ENCODE measurements at regions not wholly inside any gene's neighbourhood (a gene's known extent, or its start where the extent isn't known, plus 50 kb on each side); places are given as distances from the start of the nearest gene placed in this dataset.

GRCh38 chr20:50345712-50346373 lies 155.2 kb downstream of the CEBPB start:
- no peak for ATAC-seq
- H3K9me3 ChIP-seq (ENCODE audit: low read length) = no peaks in the 10 kb centered on the region
- no peaks in the 10 kb centered on the region for H3K36me3 ChIP-seq (ENCODE audit: low read depth, low read length)
- no peak overlapping the region for H3K4me3 ChIP-seq (ENCODE audit: low read length)
- peak overlapping the region; percentile 8; the same call in 1 of the 2 replicates for H2AFZ ChIP-seq (ENCODE audit: low read length)
- no peaks in the 10 kb centered on the region for H3K27me3 ChIP-seq (ENCODE audit: low read length)
- H3K9ac ChIP-seq (ENCODE audit: low read length) = no peak overlapping the region
- peak overlapping the region; percentile 15; the same call in 1 of the 2 replicates for H3K27ac ChIP-seq (ENCODE audit: low read length)
- ChIA-PET CTCF (interaction anchor here (0.6 kb wide), 1 partner anchor 155 kb away, joined by 4 read pairs; the partner anchor contains the start of gene CEBPB), POLR2A (ENCODE audit: unreplicated experiment) (no interaction called here)
- TF ChIP-seq, protein P1, sequence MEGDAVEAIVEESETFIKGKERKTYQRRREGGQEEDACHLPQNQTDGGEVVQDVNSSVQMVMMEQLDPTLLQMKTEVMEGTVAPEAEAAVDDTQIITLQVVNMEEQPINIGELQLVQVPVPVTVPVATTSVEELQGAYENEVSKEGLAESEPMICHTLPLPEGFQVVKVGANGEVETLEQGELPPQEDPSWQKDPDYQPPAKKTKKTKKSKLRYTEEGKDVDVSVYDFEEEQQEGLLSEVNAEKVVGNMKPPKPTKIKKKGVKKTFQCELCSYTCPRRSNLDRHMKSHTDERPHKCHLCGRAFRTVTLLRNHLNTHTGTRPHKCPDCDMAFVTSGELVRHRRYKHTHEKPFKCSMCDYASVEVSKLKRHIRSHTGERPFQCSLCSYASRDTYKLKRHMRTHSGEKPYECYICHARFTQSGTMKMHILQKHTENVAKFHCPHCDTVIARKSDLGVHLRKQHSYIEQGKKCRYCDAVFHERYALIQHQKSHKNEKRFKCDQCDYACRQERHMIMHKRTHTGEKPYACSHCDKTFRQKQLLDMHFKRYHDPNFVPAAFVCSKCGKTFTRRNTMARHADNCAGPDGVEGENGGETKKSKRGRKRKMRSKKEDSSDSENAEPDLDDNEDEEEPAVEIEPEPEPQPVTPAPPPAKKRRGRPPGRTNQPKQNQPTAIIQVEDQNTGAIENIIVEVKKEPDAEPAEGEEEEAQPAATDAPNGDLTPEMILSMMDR (conservative IDR thresholded peaks at IDR 0.05; ENCODE audit: low read depth, low read length) = no peak
- TF ChIP-seq EZH2 (IDR thresholded peaks at IDR 0.05; ENCODE audit: low read length, unreplicated experiment) (no peak), EZH2phosphoT487 (IDR thresholded peaks at IDR 0.05; ENCODE audit: borderline replicate concordance, low read length) (no peak)
- H4K20me1 ChIP-seq (ENCODE audit: low read length) = no peaks in the 10 kb centered on the region
- intact Hi-C loops (cut with micrococcal nuclease) = no loop called here
- no TSS peak for BruUV-seq (replicated peaks)
- H3F3A ChIP-seq (ENCODE audit: low read length, unreplicated experiment) = no peaks in the 10 kb centered on the region
- H3K4me1 ChIP-seq (ENCODE audit: insufficient read depth, low read length) = peaks cover 15% of the 10 kb centered on the region
- no peak for DNase-seq
- H3K79me2 ChIP-seq (ENCODE audit: low read length) = no peaks in the 10 kb centered on the region
- no peak overlapping the region for H3K4me2 ChIP-seq (ENCODE audit: low read length)
- no peaks in the 10 kb centered on the region for H3K9me2 ChIP-seq (replicated peaks; ENCODE audit: low read length)

GRCh38 chr20:50346374-50347283 lies 156.0 kb downstream of the CEBPB start:
- H3K4me1 ChIP-seq (ENCODE audit: insufficient read depth, low read length) = peaks cover 15% of the 10 kb centered on the region
- H3K79me2 ChIP-seq (ENCODE audit: low read length) = no peaks in the 10 kb centered on the region
- H3K9me3 ChIP-seq (ENCODE audit: low read length) = no peaks in the 10 kb centered on the region
- ATAC-seq = peak; percentile 75
- peak overlapping the region; percentile 8; the same call in 1 of the 2 replicates for H2AFZ ChIP-seq (ENCODE audit: low read length)
- no peak overlapping the region for H3K4me3 ChIP-seq (ENCODE audit: low read length)
- TF ChIP-seq EZH2 (IDR thresholded peaks at IDR 0.05; ENCODE audit: low read length, unreplicated experiment) (no peak), EZH2phosphoT487 (IDR thresholded peaks at IDR 0.05; ENCODE audit: borderline replicate concordance, low read length) (no peak)
- TF ChIP-seq, protein P1 (conservative IDR thresholded peaks at IDR 0.05; ENCODE audit: low read depth, low read length) = no peak
- no peaks in the 10 kb centered on the region for H3K36me3 ChIP-seq (ENCODE audit: low read depth, low read length)
- H3K9ac ChIP-seq (ENCODE audit: low read length) = no peak overlapping the region
- peak overlapping the region; percentile 1; the same call in 1 of the 2 replicates for H3K4me2 ChIP-seq (ENCODE audit: low read length)
- BruUV-seq (replicated peaks) = no TSS peak
- no peaks in the 10 kb centered on the region for H4K20me1 ChIP-seq (ENCODE audit: low read length)
- intact Hi-C loops (cut with micrococcal nuclease) = no loop called here
- no peaks in the 10 kb centered on the region for H3K27me3 ChIP-seq (ENCODE audit: low read length)
- ChIA-PET CTCF (no interaction called here), POLR2A (ENCODE audit: unreplicated experiment) (no interaction called here)
- no peaks in the 10 kb centered on the region for H3K9me2 ChIP-seq (replicated peaks; ENCODE audit: low read length)
- H3K27ac ChIP-seq (ENCODE audit: low read length) = peak overlapping the region; percentile 15; the same call in 1 of the 2 replicates
- no peaks in the 10 kb centered on the region for H3F3A ChIP-seq (ENCODE audit: low read length, unreplicated experiment)
- peak; percentile 86 for DNase-seq
